ENCODE measurements at regions not wholly inside any gene's neighbourhood (a gene's known extent, or its start where the extent isn't known, plus 50 kb on each side); places are given as distances from the start of the nearest gene placed in this dataset.

DNA sequence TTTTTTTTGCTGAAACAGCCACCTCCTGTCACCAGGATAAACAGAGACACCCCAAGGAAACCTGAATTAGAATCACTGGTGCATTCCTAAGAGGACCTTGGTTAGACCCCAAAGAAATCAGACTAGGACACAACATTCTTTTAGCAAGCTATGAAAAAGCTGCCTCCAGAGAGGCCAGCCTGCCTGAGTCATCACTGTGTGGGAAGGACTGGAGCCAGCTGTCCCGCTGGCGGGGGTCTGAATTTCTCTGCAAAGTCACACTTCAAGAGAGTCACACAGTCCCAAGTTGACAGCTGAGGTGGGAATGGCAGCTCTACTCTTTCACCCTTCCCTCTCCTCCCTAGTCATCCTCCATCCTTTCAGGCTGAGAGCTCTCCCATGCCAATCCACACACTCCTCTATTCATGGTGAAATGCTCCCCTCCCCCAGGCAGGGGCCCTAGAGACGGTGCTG is 405.0 kb upstream of the POU3F1 start:
- TF ChIP-seq POLR2AphosphoS5 (IDR thresholded peaks at IDR 0.05) = no peak
- TF ChIP-seq POLR2A (IDR thresholded peaks at IDR 0.05) = no peak
- TF ChIP-seq, protein P1, sequence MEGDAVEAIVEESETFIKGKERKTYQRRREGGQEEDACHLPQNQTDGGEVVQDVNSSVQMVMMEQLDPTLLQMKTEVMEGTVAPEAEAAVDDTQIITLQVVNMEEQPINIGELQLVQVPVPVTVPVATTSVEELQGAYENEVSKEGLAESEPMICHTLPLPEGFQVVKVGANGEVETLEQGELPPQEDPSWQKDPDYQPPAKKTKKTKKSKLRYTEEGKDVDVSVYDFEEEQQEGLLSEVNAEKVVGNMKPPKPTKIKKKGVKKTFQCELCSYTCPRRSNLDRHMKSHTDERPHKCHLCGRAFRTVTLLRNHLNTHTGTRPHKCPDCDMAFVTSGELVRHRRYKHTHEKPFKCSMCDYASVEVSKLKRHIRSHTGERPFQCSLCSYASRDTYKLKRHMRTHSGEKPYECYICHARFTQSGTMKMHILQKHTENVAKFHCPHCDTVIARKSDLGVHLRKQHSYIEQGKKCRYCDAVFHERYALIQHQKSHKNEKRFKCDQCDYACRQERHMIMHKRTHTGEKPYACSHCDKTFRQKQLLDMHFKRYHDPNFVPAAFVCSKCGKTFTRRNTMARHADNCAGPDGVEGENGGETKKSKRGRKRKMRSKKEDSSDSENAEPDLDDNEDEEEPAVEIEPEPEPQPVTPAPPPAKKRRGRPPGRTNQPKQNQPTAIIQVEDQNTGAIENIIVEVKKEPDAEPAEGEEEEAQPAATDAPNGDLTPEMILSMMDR (IDR thresholded peaks at IDR 0.05 in 8 of 11, conservative IDR thresholded peaks at IDR 0.05 in 3 of 11) = no peak
- WGBS, 5 donors = 24 to 54% (median 37%) methylated on average over 3 of the region's 3 CpGs
- no peak overlapping the region for H3K27ac ChIP-seq
- H3K27me3 ChIP-seq (replicated peaks in 1 of 7) = peaks cover 0 to 23% (median 0%) of the 10 kb centered on the region in 7 donors
- H3K36me3 ChIP-seq = no peaks in the 10 kb centered on the region
- H3K9me3 ChIP-seq = no peaks in the 10 kb centered on the region
- intact Hi-C loops (cut with DNase I; ENCODE audit: low total_unique reads) = no loop called here
- peaks cover 9 to 22% (median 15%) of the 10 kb centered on the region in 6 donors for H3K4me1 ChIP-seq
- no peak for DNase-seq
- no peak overlapping the region for H3K4me3 ChIP-seq

DNA sequence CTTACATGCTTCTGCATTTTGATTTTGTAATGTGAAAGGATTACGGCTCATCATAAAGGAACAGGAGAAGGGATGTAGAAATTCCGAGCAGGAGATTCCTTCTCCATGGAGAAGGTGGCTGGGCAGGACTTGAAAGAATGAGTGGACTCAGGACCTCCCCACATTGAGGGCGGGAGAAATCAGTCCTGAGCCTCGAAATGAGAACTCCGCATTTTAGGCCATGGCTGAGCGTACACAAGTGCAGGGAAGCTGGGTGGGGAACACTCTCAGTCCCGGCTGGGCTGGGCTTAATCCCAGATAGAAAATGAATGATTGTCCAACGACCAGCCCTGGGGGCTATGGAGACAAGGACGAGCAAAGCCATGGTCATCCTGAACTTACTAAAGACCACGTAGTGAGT is 402.3 kb upstream of the POU3F1 start:
- DNase-seq = no peak
- Histone ChIP-seq H3K36me3 (no peaks in the 10 kb centered on the region), H3K27ac (no peak overlapping the region), H3K4me1 (no peaks in the 10 kb centered on the region), H3K27me3 (replicated peaks in 1 of 7) (peaks cover 0 to 48% (median 5%) of the 10 kb centered on the region in 7 donors), H3K4me3 (no peak overlapping the region), H3K9me3 (no peaks in the 10 kb centered on the region)
- intact Hi-C loops (cut with DNase I; ENCODE audit: low total_unique reads) = no loop called here
- WGBS, 5 donors = 79 to 87% (median 85%) methylated on average over 10 of the region's 10 CpGs
- no peak for TF ChIP-seq POLR2A (IDR thresholded peaks at IDR 0.05)
- TF ChIP-seq, protein P1 (IDR thresholded peaks at IDR 0.05 in 8 of 11, conservative IDR thresholded peaks at IDR 0.05 in 3 of 11) = no peak
- no peak for TF ChIP-seq POLR2AphosphoS5 (IDR thresholded peaks at IDR 0.05)

DNA sequence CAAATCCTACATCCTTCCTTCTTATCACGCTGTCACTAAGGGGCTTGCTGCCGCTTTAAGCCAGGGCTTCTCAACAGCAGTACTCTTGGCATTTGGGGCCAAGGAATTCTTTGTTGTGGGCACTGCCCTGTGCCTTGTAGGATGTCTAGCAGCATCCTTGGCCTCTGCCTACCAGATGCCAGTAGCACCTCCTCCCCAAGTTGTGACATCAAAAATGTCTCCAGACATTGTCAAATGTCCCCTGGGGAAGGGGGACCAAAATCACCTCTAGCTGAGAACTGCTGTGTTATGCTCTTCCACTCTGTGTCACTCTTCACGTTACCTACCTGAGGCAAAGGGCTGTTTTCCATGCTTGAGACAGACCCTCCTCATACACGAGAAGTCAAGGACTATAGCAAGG is 400.3 kb upstream of the POU3F1 start:
- TF ChIP-seq POLR2AphosphoS5 (IDR thresholded peaks at IDR 0.05) = no peak
- no peak overlapping the region for H3K4me3 ChIP-seq
- no peaks in the 10 kb centered on the region for H3K4me1 ChIP-seq
- intact Hi-C loops (cut with DNase I; ENCODE audit: low total_unique reads) = no loop called here
- WGBS, 5 donors = 82 to 91% (median 87%) methylated on average over 4 of the region's 4 CpGs
- peaks cover 0 to 57% (median 5%) of the 10 kb centered on the region in 7 donors for H3K27me3 ChIP-seq (replicated peaks in 1 of 7)
- H3K9me3 ChIP-seq = peaks cover 0 to 8% (median under 1%) of the 10 kb centered on the region in 8 donors
- no peak for DNase-seq
- H3K36me3 ChIP-seq = no peaks in the 10 kb centered on the region
- H3K27ac ChIP-seq = no peak overlapping the region

DNA sequence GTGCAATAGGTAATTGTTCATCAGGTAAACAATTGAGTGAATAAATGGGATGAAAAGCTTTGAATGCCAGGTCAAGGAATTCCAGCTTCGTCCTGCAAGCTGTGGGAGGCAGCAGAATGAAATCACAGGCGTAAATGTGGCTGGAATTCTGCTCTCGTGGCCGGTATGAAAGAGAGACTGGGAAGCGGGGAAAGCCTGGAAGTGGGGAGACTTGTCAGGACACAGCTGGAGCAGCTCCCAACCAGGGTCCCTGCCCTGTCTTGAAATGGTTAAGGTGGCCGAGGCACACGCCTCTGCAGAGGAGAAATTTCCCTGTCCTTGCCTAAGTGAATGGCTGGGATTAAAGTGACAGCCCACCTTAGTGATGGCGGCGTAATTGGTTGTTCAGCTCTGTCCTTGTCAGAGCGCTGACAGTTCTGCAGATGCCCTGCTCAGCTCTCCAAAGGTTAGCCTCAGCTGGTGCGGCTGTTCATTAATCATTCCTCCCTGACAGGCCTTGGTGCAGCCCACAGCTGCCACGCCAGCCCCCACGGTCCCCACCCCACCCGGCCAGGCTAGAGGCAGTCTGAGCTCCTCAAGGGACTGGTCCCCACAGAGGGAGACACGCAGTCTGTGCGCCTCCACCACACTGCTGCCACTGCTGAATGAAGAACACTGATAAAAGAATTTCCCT is 398.3 kb upstream of the POU3F1 start:
- Histone ChIP-seq H3K4me1 (no peaks in the 10 kb centered on the region), H3K27ac (no peak overlapping the region), H3K9me3 (peaks cover 0 to 28% (median 20%) of the 10 kb centered on the region in 8 donors), H3K4me3 (no peak overlapping the region), H3K36me3 (no peaks in the 10 kb centered on the region), H3K27me3 (replicated peaks in 1 of 7) (peaks cover 0 to 52% (median 5%) of the 10 kb centered on the region in 7 donors)
- intact Hi-C loops (cut with DNase I; ENCODE audit: low total_unique reads) = no loop called here
- TF ChIP-seq POLR2AphosphoS5 (IDR thresholded peaks at IDR 0.05) = no peak
- TF ChIP-seq, protein P1 (IDR thresholded peaks at IDR 0.05 in 8 of 11, conservative IDR thresholded peaks at IDR 0.05 in 3 of 11) = no peak
- no peak for TF ChIP-seq POLR2A (IDR thresholded peaks at IDR 0.05)
- no peak for DNase-seq
- 65 to 81% (median 67%) methylated on average over 12 to 16 of the region's 16 CpGs for WGBS, 5 donors

Data from spleen (tissue), 11 donors.